ENCODE measurements at regions not wholly inside any gene's neighbourhood (a gene's known extent, or its start where the extent isn't known, plus 50 kb on each side); places are given as distances from the start of the nearest gene placed in this dataset.

DNA sequence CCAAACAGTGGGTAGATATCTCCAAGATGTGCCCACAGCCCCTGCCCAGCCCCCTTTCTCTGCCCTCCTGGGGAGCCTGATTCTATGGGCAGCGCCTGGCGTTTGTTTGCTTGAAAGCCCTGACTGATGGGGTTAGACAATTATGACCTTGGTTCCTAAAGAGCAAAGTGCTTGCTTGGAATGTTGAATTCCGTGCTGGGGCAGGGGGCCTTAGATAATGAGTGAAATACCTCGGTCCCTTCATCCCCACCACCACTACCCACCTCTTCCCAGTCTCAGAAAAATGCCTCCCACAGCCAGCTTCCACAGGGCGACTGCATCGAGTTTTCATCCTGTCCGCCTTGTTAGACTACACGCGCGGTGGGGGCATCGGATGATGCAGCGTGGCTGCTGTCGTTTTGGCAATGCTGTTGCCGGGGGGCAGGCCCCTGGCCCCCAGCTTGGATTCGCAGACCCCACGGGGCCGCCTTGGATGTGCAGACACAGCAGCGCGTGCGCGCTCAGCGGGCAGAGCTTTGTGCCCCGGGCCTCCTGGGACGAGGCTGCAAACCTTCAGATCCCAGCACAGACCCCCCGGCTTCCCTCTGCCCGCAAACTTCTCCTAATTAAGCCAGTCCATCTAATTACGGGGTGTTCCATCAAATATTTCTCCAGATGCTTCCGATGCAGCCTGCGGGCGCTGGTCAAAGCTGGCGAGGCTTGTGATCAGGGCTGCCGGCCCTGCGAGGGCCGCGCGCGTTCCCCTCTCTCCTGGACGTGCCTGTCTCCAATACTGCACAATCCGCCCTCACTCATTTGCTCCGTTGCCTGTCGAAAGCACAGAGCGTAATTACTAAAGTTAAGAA is 86.1 kb downstream of the LINC00237 start:
- Histone ChIP-seq H3K9me3 (ENCODE audit: low read length) (no peaks in the 10 kb centered on the region), H3K4me2 (ENCODE audit: low read length) (no peak overlapping the region), H3K9ac (ENCODE audit: low read length) (no peak overlapping the region), H4K20me1 (ENCODE audit: insufficient read depth) (no peaks in the 10 kb centered on the region), H3K79me2 (replicated peaks; ENCODE audit: insufficient read depth, low read length) (no peaks in the 10 kb centered on the region), H3K36me3 (ENCODE audit: insufficient read depth, low read length) (no peaks in the 10 kb centered on the region), H3K9me2 (ENCODE audit: insufficient read depth, low read length) (no peaks in the 10 kb centered on the region), H3F3A (ENCODE audit: insufficient read depth, low read length, poor library complexity, severe bottlenecking) (no peaks in the 10 kb centered on the region), H3K27ac (ENCODE audit: low read length) (no peak overlapping the region), H3K4me3 (ENCODE audit: low read length) (no peak overlapping the region), H3K27me3 (ENCODE audit: insufficient read depth, low read depth, low read length) (no peaks in the 10 kb centered on the region), H2AFZ (ENCODE audit: low read depth, low read length) (no peak overlapping the region)
- TF ChIP-seq RAD21 (conservative IDR thresholded peaks at IDR 0.05) (no peak), TAF1 (IDR thresholded peaks at IDR 0.05; ENCODE audit: low read depth) (no peak), CTCF (IDR thresholded peaks at IDR 0.05; ENCODE audit: poor library complexity, severe bottlenecking) (no peak), SMC3 (conservative IDR thresholded peaks at IDR 0.05; ENCODE audit: poor library complexity) (no peak), POLR2AphosphoS5 (IDR thresholded peaks at IDR 0.05) (no peak), EP300 (conservative IDR thresholded peaks at IDR 0.05; ENCODE audit: poor library complexity, severe bottlenecking) (no peak), EZH2 (IDR thresholded peaks at IDR 0.05; ENCODE audit: borderline replicate concordance, insufficient read depth, low read length, poor library complexity, severe bottlenecking) (no peak), MXI1 (conservative IDR thresholded peaks at IDR 0.05; ENCODE audit: poor library complexity, severe bottlenecking) (no peak)
- TF ChIP-seq, protein P1, sequence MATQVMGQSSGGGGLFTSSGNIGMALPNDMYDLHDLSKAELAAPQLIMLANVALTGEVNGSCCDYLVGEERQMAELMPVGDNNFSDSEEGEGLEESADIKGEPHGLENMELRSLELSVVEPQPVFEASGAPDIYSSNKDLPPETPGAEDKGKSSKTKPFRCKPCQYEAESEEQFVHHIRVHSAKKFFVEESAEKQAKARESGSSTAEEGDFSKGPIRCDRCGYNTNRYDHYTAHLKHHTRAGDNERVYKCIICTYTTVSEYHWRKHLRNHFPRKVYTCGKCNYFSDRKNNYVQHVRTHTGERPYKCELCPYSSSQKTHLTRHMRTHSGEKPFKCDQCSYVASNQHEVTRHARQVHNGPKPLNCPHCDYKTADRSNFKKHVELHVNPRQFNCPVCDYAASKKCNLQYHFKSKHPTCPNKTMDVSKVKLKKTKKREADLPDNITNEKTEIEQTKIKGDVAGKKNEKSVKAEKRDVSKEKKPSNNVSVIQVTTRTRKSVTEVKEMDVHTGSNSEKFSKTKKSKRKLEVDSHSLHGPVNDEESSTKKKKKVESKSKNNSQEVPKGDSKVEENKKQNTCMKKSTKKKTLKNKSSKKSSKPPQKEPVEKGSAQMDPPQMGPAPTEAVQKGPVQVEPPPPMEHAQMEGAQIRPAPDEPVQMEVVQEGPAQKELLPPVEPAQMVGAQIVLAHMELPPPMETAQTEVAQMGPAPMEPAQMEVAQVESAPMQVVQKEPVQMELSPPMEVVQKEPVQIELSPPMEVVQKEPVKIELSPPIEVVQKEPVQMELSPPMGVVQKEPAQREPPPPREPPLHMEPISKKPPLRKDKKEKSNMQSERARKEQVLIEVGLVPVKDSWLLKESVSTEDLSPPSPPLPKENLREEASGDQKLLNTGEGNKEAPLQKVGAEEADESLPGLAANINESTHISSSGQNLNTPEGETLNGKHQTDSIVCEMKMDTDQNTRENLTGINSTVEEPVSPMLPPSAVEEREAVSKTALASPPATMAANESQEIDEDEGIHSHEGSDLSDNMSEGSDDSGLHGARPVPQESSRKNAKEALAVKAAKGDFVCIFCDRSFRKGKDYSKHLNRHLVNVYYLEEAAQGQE (IDR thresholded peaks at IDR 0.05; ENCODE audit: borderline replicate concordance) = no peak

DNA sequence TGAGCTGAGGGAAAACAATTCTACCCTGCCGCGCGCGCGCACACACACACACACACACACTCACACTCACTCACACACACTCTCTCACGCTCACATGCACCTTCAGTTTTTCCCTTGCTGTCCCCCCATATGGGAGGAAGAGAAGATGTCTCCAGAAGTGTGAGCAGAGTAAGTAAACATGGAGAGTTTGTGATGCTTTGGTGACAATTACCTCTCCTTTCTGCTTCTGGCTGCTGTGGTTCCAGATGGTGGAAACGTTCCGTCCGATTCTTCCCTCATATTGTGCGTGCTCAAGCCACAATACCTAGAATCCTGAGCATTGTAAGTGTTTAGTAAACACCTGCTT is 86.7 kb downstream of the LINC00237 start:
- Histone ChIP-seq H4K20me1 (ENCODE audit: insufficient read depth) (no peaks in the 10 kb centered on the region), H3K36me3 (ENCODE audit: insufficient read depth, low read length) (no peaks in the 10 kb centered on the region), H3K9me3 (ENCODE audit: low read length) (no peaks in the 10 kb centered on the region), H3K79me2 (replicated peaks; ENCODE audit: insufficient read depth, low read length) (no peaks in the 10 kb centered on the region), H3F3A (ENCODE audit: insufficient read depth, low read length, poor library complexity, severe bottlenecking) (no peaks in the 10 kb centered on the region), H3K4me3 (ENCODE audit: low read length) (no peak overlapping the region), H3K27ac (ENCODE audit: low read length) (no peak overlapping the region), H3K27me3 (ENCODE audit: insufficient read depth, low read depth, low read length) (no peaks in the 10 kb centered on the region), H3K9me2 (ENCODE audit: insufficient read depth, low read length) (no peaks in the 10 kb centered on the region), H3K4me2 (ENCODE audit: low read length) (no peak overlapping the region), H3K9ac (ENCODE audit: low read length) (no peak overlapping the region), H2AFZ (ENCODE audit: low read depth, low read length) (no peak overlapping the region)
- TF ChIP-seq CTCF (IDR thresholded peaks at IDR 0.05; ENCODE audit: poor library complexity, severe bottlenecking) (no peak), SMC3 (conservative IDR thresholded peaks at IDR 0.05; ENCODE audit: poor library complexity) (no peak), EZH2 (IDR thresholded peaks at IDR 0.05; ENCODE audit: borderline replicate concordance, insufficient read depth, low read length, poor library complexity, severe bottlenecking) (no peak), TAF1 (IDR thresholded peaks at IDR 0.05; ENCODE audit: low read depth) (no peak), RAD21 (conservative IDR thresholded peaks at IDR 0.05) (no peak), MXI1 (conservative IDR thresholded peaks at IDR 0.05; ENCODE audit: poor library complexity, severe bottlenecking) (no peak), EP300 (conservative IDR thresholded peaks at IDR 0.05; ENCODE audit: poor library complexity, severe bottlenecking) (no peak), POLR2AphosphoS5 (IDR thresholded peaks at IDR 0.05) (no peak)
- TF ChIP-seq, protein P1 (IDR thresholded peaks at IDR 0.05; ENCODE audit: borderline replicate concordance) = no peak
